C4-2B (cell line): ENCODE measurements at regions not wholly inside any gene's neighbourhood (a gene's known extent, or its start where the extent isn't known, plus 50 kb on each side); places are given as distances from the start of the nearest gene placed in this dataset.

Experiments
- H3K27ac ChIP-seq: fragments of 450-650 bp; 2 replicates; pipeline ENCODE4 v1.5.1; 2017
- ZFX ChIP-seq: fragments of 450-650 bp; IDR thresholded peaks from 2 replicates; pipeline ENCODE4 v1.6.1; 2017
- TF ChIP-seq, protein P1 (sequence below): fragments of 450-650 bp; conservative IDR thresholded peaks from 2 replicates; pipeline ENCODE4 v1.5.1; 2017; ENCODE audit warnings: mild to moderate bottlenecking

DNA sequence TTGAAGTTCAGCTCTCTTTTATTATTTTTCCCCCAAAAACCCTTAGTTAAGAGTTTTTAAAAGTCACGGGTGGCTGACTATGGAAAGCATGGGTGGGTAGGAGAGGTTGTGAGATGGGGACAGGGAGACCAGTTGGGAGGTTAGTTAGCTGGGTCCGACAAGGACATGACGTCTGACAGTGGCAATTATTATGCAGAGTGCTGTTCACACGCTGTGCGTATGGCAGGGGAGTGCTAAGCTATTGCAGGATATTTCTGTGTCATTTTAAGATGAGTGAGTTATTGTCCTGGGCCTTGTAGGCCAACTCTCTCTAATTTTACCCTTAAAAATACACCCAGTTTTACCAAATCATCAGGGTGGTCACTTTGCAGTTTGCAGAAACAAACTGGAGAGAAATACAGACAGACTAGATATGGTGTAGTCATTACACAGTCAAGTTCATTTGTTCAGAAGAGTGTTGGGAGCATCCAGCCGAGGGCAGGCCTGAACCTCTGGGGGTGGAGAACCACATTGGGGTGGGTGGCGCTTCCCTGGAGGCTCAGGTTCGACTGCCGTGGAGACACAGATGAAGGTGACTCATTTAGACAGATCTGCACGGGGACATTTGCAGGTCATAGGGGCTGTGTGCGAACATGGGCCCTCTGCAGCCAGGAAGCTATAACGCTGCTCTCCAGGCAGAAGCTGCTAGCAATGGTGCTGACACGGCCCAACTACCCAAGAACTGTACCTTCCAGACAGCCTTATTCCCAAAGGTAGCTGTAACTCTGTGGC, 307.6 kb downstream of the QKI start:
- no peak overlapping the region for H3K27ac ChIP-seq
- no peak for TF ChIP-seq ZFX
- TF ChIP-seq, protein P1, sequence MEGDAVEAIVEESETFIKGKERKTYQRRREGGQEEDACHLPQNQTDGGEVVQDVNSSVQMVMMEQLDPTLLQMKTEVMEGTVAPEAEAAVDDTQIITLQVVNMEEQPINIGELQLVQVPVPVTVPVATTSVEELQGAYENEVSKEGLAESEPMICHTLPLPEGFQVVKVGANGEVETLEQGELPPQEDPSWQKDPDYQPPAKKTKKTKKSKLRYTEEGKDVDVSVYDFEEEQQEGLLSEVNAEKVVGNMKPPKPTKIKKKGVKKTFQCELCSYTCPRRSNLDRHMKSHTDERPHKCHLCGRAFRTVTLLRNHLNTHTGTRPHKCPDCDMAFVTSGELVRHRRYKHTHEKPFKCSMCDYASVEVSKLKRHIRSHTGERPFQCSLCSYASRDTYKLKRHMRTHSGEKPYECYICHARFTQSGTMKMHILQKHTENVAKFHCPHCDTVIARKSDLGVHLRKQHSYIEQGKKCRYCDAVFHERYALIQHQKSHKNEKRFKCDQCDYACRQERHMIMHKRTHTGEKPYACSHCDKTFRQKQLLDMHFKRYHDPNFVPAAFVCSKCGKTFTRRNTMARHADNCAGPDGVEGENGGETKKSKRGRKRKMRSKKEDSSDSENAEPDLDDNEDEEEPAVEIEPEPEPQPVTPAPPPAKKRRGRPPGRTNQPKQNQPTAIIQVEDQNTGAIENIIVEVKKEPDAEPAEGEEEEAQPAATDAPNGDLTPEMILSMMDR: no peak

- TF ChIP-seq, protein P1: no peak
- TF ChIP-seq ZFX: no peak
- H3K27ac ChIP-seq: no peak overlapping the region
Measured at GRCh38 chr6:163721435-163721834, 306.9 kb downstream of the QKI start.

- H3K27ac ChIP-seq: no peak overlapping the region
- TF ChIP-seq, protein P1: no peak
- no peak for TF ChIP-seq ZFX
Measured at GRCh38 chr6:163720460-163721235, 306.1 kb downstream of the QKI start.

- H3K27ac ChIP-seq: no peak overlapping the region
- TF ChIP-seq ZFX: no peak
- TF ChIP-seq, protein P1: no peak
Measured at GRCh38 chr6:163720005-163720404, 305.5 kb downstream of the QKI start.

- TF ChIP-seq ZFX: no peak
- TF ChIP-seq, protein P1: no peak
- no peak overlapping the region for H3K27ac ChIP-seq
Measured at GRCh38 chr6:163719028-163719742, 304.7 kb downstream of the QKI start.

DNA sequence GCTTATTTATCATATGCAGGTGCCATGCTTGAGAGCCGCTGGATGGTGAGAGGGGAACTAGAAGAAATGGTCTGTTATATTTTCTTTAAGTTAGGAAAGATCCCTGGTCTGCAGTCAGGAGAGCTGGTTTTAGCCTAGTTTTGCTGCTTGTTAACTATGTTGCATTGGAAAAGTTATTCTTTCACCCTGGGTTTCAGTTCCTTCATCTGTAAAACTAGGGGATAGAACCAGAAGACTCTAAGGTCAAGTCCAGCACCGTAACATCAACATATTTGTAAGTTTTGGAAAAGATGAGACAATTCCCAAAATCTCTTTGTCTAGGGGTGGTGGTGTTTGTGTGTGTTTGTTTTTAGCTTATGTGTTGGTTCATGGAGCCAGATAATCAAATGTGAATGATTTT, 304.0 kb downstream of the QKI start:
- TF ChIP-seq, protein P1: no peak
- TF ChIP-seq ZFX: no peak

More for the DNA sequence above, 304.0 kb downstream of the QKI start:
- no peak overlapping the region for H3K27ac ChIP-seq
